ENCODE measurements at regions not wholly inside any gene's neighbourhood (a gene's known extent, or its start where the extent isn't known, plus 50 kb on each side); places are given as distances from the start of the nearest gene placed in this dataset.
"Not testable (repeated sequence)": the region's sequence is repeated elsewhere in the genome, so short reads cannot be mapped to it uniquely, and the experiment has no call there.

DNA sequence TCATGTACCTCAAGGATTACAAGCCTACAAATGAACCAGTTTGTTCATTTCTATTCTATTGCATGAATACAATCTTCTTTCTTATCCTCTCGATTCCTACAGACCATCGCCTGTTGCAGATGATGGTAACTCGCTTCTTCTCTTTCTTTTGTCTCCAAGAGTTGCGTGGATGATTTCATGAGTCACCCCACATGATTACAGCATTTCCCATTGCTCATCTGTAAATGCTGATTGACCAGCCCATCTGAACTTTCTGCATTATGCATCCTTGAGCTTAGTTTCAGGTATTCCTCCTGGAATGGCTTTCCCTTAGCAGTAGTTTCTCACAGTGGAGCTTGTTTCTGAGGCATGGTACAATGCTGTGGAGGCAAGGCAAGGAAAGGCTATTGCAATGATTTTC, 109.6 kb upstream of the TOPAZ1 start:
- no peak for DNase-seq (ENCODE audit: low spot score)

GRCh38 chr3:44132593-44132992, 109.1 kb upstream of the TOPAZ1 start:
- DNase-seq (ENCODE audit: low spot score): no peak

DNA sequence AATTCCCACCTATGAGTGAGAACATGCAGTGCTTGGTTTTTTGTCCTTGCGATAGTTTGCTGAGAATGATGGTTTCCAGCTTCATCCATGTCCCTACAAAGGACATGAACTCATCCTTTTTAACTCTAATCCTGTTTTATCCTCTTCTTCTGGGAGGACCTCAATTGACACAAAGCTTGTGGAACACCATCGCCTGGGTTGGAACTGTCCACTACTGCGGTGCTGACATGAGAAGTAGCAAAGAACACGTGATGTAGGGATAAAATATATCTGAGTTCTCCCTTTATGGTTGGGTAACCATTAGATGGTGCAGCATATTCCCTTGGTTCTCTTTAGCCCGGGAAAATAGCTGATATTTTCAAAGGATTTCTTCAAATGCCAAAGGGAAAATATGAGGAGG, 105.3 kb upstream of the TOPAZ1 start:
- DNase-seq (ENCODE audit: low spot score): no peak

DNA sequence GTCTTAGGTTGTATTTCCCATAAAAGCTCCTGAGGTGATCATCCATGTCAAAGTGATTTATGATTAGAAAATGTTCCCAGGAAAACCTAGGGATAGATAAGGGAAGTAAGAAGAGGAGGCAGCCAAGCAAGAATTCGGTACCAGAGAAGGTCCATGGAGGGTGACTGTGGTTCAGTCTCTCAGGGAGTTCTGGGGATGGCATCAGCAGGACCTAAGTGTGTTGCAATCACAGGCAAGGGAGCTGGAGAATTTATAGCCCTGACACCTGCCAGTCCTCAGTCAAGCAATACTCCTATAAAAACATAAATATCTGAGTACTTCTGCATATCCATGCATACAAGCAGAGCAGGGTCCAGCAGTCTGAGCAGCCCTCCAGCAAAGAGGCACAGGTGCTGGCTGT, 95.6 kb upstream of the TOPAZ1 start:
- DNase-seq (ENCODE audit: low spot score): no peak

GRCh38 chr3:44159696-44160300, 81.9 kb upstream of the TOPAZ1 start:
- no peak for DNase-seq (ENCODE audit: low spot score)

DNA sequence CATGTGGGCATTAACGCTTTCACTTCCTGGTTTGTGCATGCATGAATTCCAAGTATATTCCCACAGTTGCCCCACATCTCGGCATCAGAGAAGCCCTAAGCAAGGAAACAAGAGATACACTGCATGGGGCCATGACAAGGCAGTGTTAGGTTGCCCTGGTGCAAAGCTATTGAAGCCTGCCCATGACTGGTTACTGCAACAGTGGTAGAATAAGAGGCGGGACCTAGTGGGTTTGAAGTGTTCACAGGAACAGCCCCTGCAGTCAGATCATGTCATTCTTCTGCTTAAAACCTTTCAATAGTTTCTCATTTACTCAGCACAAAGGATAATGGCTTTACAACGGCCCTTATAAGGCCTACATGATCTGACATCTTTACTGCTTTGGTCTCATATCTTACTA, 80.9 kb upstream of the TOPAZ1 start:
- DNase-seq (ENCODE audit: low spot score): no peak

DNA sequence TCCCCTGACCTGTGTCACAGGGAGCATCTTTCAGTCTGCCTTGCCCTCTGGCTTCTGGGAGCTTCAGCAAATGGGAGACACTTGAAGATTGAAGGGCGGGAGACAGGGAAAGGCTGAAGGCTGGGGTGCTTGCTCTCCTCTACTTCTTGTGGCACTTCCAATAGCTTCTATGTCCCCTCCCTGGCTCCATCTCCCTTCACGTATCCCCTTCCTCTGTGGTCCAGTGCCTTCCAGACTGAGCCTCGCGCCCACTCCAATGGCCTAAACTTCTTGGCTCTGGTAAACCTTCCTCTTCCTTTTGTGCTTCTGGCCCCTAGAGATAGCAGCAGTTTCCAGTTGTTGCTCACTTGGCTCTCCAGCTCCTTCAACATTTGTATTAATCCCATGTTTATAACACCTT, 69.8 kb upstream of the TOPAZ1 start:
- DNase-seq (ENCODE audit: low spot score): no peak

DNA sequence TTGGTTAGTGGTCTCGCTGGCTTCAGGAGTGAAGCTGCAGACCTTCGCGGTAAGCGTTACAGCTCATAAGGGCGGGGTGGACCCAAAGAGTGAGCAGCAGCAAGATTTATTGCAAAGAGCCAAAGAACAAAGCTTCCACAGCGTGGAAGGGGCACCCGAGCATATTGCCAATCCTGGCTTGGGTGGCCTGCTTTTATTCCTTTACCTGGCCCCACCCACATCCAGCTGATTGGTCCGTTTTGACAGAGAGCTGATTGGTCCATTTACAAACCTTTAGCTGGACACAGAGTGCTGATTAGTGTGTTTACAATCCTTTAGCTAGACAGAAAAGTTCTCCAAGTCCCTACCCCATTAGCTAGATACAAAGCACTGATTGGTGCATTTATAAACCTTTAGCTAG, 69.0 kb upstream of the TOPAZ1 start:
- DNase-seq (ENCODE audit: low spot score): not testable (repeated sequence)

DNA sequence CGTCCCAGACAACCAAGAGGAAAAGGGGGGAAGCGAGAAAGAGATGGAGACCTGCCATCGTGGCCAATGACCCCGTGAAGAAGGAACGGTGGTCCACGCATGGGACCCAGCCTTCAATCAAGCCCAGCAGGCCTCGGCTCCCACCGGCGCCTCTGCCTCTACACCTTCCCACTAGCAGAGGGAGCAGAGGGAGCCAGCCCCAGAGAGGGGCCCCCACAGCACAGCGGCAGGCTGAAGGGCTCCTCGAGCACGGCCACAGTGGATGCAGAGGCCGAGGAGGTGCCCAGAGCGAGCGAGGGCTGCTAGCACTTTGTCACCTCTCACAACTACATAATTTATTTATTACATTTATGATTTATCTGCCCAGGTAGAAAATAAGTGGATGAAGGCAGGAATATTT, 68.4 kb upstream of the TOPAZ1 start:
- DNase-seq (ENCODE audit: low spot score): no peak

GRCh38 chr3:44175070-44175469, 66.6 kb upstream of the TOPAZ1 start:
- no peak for DNase-seq (ENCODE audit: low spot score)

- no peak for DNase-seq (ENCODE audit: low spot score)
Observed at GRCh38 chr3:44179246-44179645, 62.4 kb upstream of the TOPAZ1 start.

GRCh38 chr3:44184319-44184953, 57.2 kb upstream of the TOPAZ1 start:
- no peak for DNase-seq (ENCODE audit: low spot score)

GRCh38 chr3:44185396-44185915, 56.2 kb upstream of the TOPAZ1 start:
- DNase-seq (ENCODE audit: low spot score): no peak

DNA sequence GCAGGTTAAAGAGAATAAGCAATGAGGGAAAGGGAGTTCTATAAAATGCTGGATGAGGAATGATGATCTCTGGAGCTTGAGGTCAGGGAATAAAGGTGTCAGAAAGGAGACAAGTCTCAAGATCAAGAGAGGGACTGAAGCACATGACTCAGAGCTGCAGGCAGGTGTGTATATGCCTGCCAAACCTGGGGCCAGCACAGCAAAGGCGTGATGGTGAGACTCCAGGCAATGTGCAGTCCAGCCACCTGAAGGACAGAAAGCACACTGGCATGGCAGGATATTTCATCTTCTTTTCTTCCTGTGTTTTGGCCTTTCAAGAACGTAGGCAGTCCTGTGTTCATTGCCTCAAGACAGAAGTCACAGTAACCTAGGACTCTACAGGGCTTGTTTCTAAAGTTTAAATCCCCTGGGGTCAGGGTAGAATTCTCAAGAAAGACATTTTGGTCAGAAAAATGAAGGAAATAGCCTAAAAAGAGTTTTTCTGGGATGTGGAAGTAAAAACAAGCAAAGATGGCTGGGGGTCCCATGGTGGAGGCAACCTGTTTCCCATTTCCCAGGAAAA, 55.5 kb upstream of the TOPAZ1 start:
- DNase-seq (ENCODE audit: low spot score): no peak

- DNase-seq (ENCODE audit: low spot score): no peak
Observed at GRCh38 chr3:44186712-44187111, 55.0 kb upstream of the TOPAZ1 start.
